Immature natural killer cell (primary cell): ENCODE measurements at regions not wholly inside any gene's neighbourhood (a gene's known extent, or its start where the extent isn't known, plus 50 kb on each side); places are given as distances from the start of the nearest gene placed in this dataset.

Experiments
- DNase-seq, 3 donors: peaks; one replicate each; pipeline ENCODE4 v3.0.0; 2022; ENCODE audit warnings: mixed read lengths in 1 of 3
- H3K27ac Mint-ChIP-seq, 6 donors: one replicate each; pipeline ENCODE4 v1.8.0; 2020; ENCODE audit warnings: mixed read lengths in 6 of 6, mild to moderate bottlenecking in 5 of 6, inconsistent platforms in 4 of 6, moderate library complexity in 3 of 6
- H3K27me3 Mint-ChIP-seq, 3 donors: one replicate each; pipeline ENCODE4 v1.8.0; 2020 to 2021; ENCODE audit warnings: low read depth in 3 of 3, mild to moderate bottlenecking in 3 of 3, mixed read lengths in 3 of 3, moderate library complexity in 3 of 3, inconsistent platforms in 1 of 3
- H3K36me3 Mint-ChIP-seq, 3 donors: one replicate each; pipeline ENCODE4 v1.8.0; 2020; ENCODE audit warnings: mixed read lengths in 3 of 3, inconsistent platforms in 2 of 3, mild to moderate bottlenecking in 2 of 3
- H3K4me1 Mint-ChIP-seq, 2 donors: one replicate each; pipeline ENCODE4 v1.8.0; 2020; ENCODE audit warnings: inconsistent platforms in 2 of 2, mild to moderate bottlenecking in 2 of 2, mixed read lengths in 2 of 2, moderate library complexity in 1 of 2
- H3K4me3 Mint-ChIP-seq, 5 donors: one replicate each; pipeline ENCODE4 v1.8.0; 2020; ENCODE audit warnings: mild to moderate bottlenecking in 5 of 5, mixed read lengths in 5 of 5, inconsistent platforms in 3 of 5, moderate library complexity in 3 of 5
- H3K9me3 Mint-ChIP-seq, 6 donors: one replicate each; pipeline ENCODE4 v1.8.0; 2020; ENCODE audit warnings: mild to moderate bottlenecking in 6 of 6, mixed read lengths in 6 of 6, inconsistent platforms in 4 of 6, moderate library complexity in 3 of 6

DNA sequence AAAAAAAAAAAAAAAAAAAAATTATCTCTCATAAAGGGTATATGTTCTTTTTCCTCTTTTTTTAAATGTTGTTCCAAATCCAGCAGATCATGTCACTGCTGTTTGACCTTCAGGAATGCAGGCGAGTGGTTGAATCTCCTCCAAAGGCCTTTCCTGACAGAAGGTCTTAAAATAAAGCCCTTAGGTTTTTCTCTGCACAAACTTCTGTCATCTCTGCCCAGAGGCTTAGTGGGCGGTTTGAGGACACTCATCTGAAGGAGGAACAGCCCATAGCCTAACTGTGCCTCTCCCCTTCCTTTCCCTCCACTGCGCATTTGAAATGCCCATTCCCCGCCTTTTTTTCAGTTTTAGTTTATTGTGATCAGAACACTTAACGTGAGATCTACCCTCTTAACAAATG, 270.2 kb downstream of the TMEM114 start:
- H3K27me3 Mint-ChIP-seq = peaks cover 0 to 3% (median 0%) of the 10 kb centered on the region in 3 donors
- H3K4me3 Mint-ChIP-seq = no peak overlapping the region
- no peak for DNase-seq
- H3K4me1 Mint-ChIP-seq = no peaks in the 10 kb centered on the region
- no peak overlapping the region for H3K27ac Mint-ChIP-seq
- H3K36me3 Mint-ChIP-seq = peaks cover 0 to 3% (median 0%) of the 10 kb centered on the region in 3 donors
- peaks cover 0 to 15% (median 3%) of the 10 kb centered on the region in 6 donors for H3K9me3 Mint-ChIP-seq

DNA sequence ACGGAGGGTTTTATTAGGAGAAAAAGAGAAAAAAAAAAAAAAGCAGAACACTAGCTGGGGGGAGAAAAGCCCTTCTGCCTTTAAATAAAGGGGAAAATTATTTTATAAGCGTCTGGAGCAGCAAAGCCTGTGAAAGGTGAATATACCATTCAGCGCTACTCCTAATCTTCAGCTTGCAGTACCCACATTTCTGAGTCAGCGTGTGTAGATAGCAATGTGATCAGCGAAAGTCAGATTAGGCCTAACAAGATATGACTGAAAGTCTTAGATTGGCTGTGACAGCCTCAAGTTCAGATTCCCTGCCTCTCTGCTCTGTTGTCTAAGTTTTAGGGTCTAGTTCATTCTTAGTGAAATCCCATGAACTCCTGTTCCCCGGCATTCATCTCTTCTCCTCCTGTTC, 279.5 kb downstream of the TMEM114 start:
- Mint-ChIP-seq H3K27me3 (peaks cover 0 to 2% (median 0%) of the 10 kb centered on the region in 3 donors), H3K27ac (no peak overlapping the region), H3K4me1 (no peaks in the 10 kb centered on the region), H3K36me3 (no peaks in the 10 kb centered on the region), H3K4me3 (no peak overlapping the region), H3K9me3 (peaks cover 0 to 8% (median 1%) of the 10 kb centered on the region in 6 donors)
- DNase-seq = no peak

DNA sequence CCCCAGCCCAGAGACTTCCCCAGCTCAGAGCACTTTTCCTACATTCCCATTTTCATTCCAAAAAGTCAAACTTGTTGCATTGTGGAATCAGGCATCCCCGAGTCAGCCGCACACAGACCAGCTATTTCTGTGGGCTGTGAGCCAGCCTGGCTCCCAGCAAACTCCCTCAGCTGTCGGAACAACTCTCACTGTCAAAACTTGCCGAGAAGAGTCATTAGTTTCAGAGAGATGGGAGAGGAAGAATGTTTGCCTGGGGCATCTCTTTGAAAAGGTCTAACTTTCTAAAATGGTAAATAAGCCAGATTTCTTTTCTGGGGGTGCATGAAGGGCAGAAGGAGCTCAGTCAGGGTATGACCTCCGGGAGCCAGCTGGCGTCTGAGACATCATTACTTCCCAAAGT, 280.0 kb downstream of the TMEM114 start:
- Mint-ChIP-seq H3K27ac (no peak overlapping the region), H3K27me3 (peaks cover 0 to 2% (median 0%) of the 10 kb centered on the region in 3 donors), H3K9me3 (peaks cover 0 to 13% (median under 1%) of the 10 kb centered on the region in 6 donors), H3K4me3 (no peak overlapping the region), H3K36me3 (no peaks in the 10 kb centered on the region), H3K4me1 (no peaks in the 10 kb centered on the region)
- DNase-seq = no peak

DNA sequence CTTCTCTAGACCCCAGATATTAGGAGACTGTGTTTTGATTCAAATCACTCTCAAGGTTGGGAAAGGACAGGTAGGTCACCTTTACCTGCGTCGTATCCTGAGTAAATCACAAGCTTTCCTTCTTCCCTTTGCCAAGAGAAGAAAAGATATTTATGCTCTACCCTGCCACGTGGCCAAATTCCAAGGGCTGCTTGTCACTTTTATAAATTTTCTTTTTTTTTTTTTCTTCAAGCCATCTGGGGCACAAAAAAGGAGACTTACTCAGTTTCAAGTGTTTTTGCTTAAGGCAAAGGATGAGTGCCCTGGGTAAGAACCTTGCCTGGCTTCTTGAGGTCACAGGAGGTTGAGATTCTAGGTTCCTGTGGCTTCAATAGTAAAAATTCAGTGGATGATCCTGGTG, 285.1 kb downstream of the TMEM114 start:
- no peaks in the 10 kb centered on the region for H3K4me1 Mint-ChIP-seq
- DNase-seq = no peak
- H3K4me3 Mint-ChIP-seq = no peak overlapping the region
- no peak overlapping the region for H3K27ac Mint-ChIP-seq
- peaks cover 0 to 2% (median 2%) of the 10 kb centered on the region in 3 donors for H3K27me3 Mint-ChIP-seq
- no peaks in the 10 kb centered on the region for H3K36me3 Mint-ChIP-seq
- H3K9me3 Mint-ChIP-seq = peaks cover 0 to 25% (median 2%) of the 10 kb centered on the region in 6 donors

DNA sequence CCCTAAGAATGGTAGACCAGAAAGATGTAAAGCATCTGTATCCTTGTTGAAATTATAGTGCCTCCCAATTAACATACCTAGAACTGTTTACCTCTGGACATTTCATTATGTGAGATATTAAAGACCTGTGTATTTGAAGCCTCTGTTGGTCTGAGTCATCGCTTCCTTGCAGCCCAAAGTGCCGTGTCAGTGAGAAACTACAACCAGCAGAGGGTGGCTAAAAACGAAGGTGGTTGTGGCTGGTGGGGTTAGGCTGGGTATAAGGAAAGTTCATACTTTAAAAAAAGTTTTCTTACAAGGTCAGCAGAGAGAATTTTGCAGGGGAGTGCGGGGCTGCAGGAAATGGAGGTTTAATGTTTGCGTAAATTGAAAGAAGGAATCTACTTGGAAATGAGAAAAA, 290.7 kb downstream of the TMEM114 start:
- Mint-ChIP-seq H3K4me3 (no peak overlapping the region), H3K4me1 (no peaks in the 10 kb centered on the region), H3K27ac (no peak overlapping the region), H3K27me3 (peaks cover 0 to 2% (median 0%) of the 10 kb centered on the region in 3 donors), H3K9me3 (peaks cover 0 to 21% (median 4%) of the 10 kb centered on the region in 6 donors), H3K36me3 (no peaks in the 10 kb centered on the region)
- no peak for DNase-seq

DNA sequence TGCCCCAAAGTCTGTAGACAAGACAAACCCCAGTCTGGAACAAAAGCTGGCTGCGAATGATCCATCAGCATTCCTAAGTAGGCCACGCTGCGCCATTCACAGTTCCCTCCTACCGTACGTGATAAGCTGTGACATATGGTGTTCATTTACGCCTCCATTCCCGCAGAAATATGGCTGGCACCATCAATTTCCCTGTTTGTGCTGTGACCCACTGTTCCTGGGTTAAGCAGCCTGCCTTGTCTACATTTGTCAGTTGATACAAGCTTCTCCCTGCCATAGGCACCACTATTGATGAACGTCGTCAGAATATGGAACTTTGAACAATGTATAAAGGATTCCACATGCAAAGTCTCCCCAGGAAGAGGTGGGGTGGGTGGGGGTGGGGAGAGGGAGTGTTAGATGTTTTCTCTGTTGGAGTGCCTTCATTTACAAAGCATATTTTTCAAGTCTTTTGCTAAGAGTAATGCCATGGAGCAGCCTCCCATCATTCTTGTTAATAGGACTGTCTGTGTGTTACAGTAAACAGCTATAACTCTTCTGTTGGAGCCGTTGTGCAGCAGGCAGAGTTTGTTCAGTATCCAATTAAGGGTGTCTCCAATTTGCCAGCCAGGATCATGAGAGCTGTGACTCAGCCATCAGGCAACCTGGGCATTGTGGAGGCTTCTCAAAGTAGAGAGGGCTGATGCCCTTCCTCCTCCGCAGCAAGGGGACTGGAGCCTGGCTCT, 294.6 kb downstream of the TMEM114 start:
- Mint-ChIP-seq H3K4me1 (no peaks in the 10 kb centered on the region), H3K36me3 (no peaks in the 10 kb centered on the region), H3K27me3 (no peaks in the 10 kb centered on the region), H3K27ac (no peak overlapping the region), H3K9me3 (peaks cover 0 to 7% (median 2%) of the 10 kb centered on the region in 6 donors), H3K4me3 (no peak overlapping the region)
- DNase-seq = no peak

DNA sequence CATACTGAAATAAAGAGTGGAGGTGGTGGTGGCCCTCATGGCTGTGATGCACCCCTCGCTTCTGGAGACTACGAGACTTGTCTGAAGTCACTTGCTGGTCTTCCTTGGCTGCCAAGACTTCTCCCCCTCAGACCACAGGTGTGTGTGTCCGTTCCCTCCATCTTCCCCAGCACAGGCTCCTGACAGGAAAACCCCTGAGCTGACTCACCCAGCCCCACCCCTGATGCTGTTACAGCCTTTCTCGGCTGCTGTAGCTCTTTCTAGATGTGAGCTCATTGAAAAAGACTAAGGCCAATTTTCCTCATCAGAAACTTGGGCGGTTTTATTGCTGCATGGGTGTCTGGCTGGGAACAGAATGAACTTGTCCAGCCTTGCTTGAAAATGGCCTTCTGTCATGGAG, 296.9 kb downstream of the TMEM114 start:
- H3K36me3 Mint-ChIP-seq = no peaks in the 10 kb centered on the region
- peaks cover 0 to 11% (median 2%) of the 10 kb centered on the region in 6 donors for H3K9me3 Mint-ChIP-seq
- H3K4me3 Mint-ChIP-seq = no peak overlapping the region
- no peaks in the 10 kb centered on the region for H3K27me3 Mint-ChIP-seq
- DNase-seq = no peak
- H3K27ac Mint-ChIP-seq = no peak overlapping the region
- H3K4me1 Mint-ChIP-seq = no peaks in the 10 kb centered on the region

DNA sequence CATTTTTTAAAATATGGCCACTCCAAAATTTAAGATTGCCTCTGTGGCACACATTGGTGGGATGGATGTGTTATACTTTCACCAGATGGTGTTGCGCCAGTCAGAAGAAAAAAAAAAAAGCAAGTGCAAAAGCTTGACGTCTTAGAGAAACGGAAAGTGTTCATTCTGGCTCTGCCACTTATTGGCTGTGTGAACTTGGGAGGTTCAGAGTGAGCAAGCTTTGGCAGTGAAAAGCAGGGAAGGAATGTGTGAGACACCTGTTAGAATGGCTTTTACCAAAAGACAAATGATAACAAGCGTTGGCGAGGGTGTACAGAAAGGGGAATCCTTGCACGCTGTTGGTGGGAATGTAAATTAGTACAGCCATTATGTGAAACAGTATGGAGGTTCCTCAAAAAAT, 298.0 kb downstream of the TMEM114 start:
- Mint-ChIP-seq H3K4me3 (no peak overlapping the region), H3K9me3 (peaks cover 0 to 11% (median 2%) of the 10 kb centered on the region in 6 donors), H3K27me3 (no peaks in the 10 kb centered on the region), H3K36me3 (no peaks in the 10 kb centered on the region), H3K4me1 (no peaks in the 10 kb centered on the region), H3K27ac (no peak overlapping the region)
- DNase-seq = no peak

DNA sequence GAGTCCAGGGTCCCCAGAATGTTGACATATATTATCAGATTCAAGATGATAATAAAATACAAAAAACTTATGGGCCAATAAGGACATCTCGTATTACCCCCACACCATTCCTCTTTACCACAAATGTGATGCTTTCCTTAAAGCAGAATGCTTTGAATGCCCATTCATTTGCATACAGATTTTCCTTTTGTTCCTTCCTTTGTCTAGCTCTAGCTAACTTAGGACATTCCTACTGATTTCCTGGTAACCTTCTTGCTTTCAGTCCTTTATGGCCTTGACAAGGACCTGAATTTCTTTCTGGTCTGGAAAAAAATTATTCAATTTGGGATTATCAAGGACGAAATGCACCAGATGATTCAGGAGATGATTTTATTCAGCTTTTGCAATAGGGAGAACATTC, 304.0 kb downstream of the TMEM114 start:
- Mint-ChIP-seq H3K27me3 (peaks cover 0 to 2% (median 0%) of the 10 kb centered on the region in 3 donors), H3K4me3 (no peak overlapping the region), H3K36me3 (peaks cover 0 to 5% (median 0%) of the 10 kb centered on the region in 3 donors), H3K27ac (no peak overlapping the region), H3K4me1 (no peaks in the 10 kb centered on the region), H3K9me3 (peaks cover 0 to 11% (median 3%) of the 10 kb centered on the region in 6 donors)
- DNase-seq = no peak

DNA sequence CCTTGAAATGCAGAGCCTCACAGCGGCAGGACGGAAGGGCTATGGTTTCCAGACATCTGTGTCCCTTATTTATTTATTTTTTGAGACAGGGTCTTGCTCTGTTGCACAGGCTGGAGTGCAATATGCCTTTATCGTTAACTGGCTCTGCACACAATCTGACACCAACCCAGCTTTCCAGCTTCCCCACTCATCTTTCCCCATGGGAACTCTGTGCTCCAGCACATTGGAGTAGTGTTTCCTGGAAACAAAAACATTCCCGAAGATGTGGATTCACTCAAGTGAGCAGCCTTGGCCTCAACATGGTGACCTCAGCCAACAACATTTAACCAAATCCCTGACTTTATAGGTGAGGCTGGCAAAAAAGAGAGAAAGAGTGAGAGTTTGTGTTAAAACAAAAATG, 307.1 kb downstream of the TMEM114 start:
- peaks cover 0 to 3% (median 2%) of the 10 kb centered on the region in 3 donors for H3K27me3 Mint-ChIP-seq
- no peaks in the 10 kb centered on the region for H3K4me1 Mint-ChIP-seq
- peaks cover 0 to 5% (median 0%) of the 10 kb centered on the region in 3 donors for H3K36me3 Mint-ChIP-seq
- peaks cover 0 to 13% (median 2%) of the 10 kb centered on the region in 6 donors for H3K9me3 Mint-ChIP-seq
- no peak overlapping the region for H3K27ac Mint-ChIP-seq
- no peak for DNase-seq
- H3K4me3 Mint-ChIP-seq = no peak overlapping the region

DNA sequence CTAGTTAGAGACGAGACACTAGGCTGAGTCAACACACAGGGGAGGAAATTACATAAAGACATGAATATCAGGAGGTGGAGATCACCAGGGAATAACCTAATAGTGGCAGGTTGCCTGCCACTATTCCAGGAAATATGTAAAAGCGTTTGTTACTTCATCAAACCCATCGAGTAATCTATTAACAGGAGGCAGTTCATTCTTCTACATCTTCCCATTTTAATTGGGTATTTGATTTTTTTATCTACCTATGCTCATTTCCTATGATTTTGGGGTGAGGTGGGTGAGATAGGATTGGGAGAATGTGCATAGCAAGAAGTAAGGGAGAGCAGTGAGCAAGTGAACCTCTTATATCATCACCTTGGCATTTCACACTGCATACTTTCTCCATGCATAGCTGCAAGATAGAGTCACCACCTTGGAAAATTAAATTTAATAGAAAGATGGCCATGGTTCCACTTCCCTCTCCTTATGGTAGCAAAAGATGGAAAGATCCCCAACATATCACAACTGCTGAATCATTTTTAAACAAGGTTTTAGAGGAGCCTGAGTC, 312.2 kb downstream of the TMEM114 start:
- H3K4me1 Mint-ChIP-seq = no peaks in the 10 kb centered on the region
- no peaks in the 10 kb centered on the region for H3K36me3 Mint-ChIP-seq
- H3K27me3 Mint-ChIP-seq = peaks cover 2 to 6% (median 2%) of the 10 kb centered on the region in 3 donors
- H3K27ac Mint-ChIP-seq = no peak overlapping the region
- H3K9me3 Mint-ChIP-seq = peaks cover 0 to 16% (median 2%) of the 10 kb centered on the region in 6 donors
- DNase-seq = no peak
- H3K4me3 Mint-ChIP-seq = no peak overlapping the region

DNA sequence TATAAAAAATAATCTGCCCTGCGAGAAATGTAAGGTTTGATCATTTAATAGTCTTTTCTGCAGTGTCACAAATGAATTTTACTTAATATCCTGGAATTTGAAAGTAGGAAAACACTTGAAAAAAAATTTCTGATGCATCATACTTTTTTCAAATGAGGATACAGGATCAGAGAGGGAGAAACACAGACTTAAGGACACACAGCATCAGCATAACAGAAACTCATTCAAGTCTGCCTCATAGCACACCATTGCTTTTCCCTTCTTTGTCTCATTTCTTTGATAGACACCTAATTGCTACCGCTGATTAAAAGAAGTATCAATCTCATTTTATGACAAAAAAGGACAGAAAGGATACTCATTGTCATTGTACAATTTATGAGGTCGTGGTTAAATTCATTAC, 319.0 kb downstream of the TMEM114 start:
- H3K36me3 Mint-ChIP-seq = no peaks in the 10 kb centered on the region
- no peak overlapping the region for H3K4me3 Mint-ChIP-seq
- DNase-seq = no peak
- peaks cover 2% of the 10 kb centered on the region in 3 donors for H3K27me3 Mint-ChIP-seq
- no peak overlapping the region for H3K27ac Mint-ChIP-seq
- peaks cover 0 to 7% (median 4%) of the 10 kb centered on the region in 6 donors for H3K9me3 Mint-ChIP-seq
- no peaks in the 10 kb centered on the region for H3K4me1 Mint-ChIP-seq

DNA sequence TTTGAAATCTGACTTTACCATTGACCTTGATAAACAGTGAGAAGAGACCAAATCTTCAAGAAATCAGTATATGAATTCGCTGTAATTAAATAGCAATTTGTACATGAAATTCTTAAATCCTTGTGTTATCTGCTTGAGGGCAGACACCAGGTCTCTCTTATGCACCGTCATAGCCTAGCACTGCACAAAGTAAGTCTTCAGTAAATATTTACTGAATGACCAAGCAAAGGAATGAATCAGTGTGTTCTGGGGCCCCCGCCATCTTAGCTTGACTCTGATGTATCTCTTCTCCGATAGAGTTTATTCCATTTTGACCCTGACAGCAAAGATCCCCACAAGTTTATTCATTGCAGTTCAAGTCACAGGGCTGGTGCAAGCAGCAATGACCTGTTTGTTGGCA, 328.0 kb downstream of the TMEM114 start:
- H3K4me3 Mint-ChIP-seq = no peak overlapping the region
- H3K4me1 Mint-ChIP-seq = no peaks in the 10 kb centered on the region
- no peak overlapping the region for H3K27ac Mint-ChIP-seq
- H3K9me3 Mint-ChIP-seq = peaks cover 0 to 13% (median 1%) of the 10 kb centered on the region in 6 donors
- no peak for DNase-seq
- H3K36me3 Mint-ChIP-seq = no peaks in the 10 kb centered on the region
- H3K27me3 Mint-ChIP-seq = peaks cover 0 to 2% (median 2%) of the 10 kb centered on the region in 3 donors

DNA sequence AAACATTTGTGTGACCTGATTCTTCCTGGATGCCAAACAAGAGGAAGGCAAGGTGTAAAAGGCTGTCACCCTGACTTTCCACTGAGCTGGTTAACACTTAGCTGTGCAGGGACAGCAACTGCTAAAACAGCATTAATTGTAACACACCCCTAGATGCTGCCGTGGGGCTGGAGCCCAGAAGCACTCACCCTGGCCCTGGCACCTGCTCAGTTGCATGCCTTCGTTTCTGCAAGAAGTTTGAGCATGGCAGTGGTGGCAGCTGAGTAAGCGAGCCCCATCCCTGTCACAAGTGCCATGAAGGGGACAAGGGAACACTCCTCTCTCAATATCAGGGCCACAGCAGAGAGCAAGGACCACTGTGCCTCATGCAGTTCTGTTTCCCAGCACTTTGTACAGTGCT, 330.2 kb downstream of the TMEM114 start:
- no peak overlapping the region for H3K27ac Mint-ChIP-seq
- peaks cover 0 to 2% (median 0%) of the 10 kb centered on the region in 3 donors for H3K27me3 Mint-ChIP-seq
- H3K4me1 Mint-ChIP-seq = no peaks in the 10 kb centered on the region
- H3K4me3 Mint-ChIP-seq = no peak overlapping the region
- no peak for DNase-seq
- no peaks in the 10 kb centered on the region for H3K36me3 Mint-ChIP-seq
- H3K9me3 Mint-ChIP-seq = peaks cover 0 to 13% (median 2%) of the 10 kb centered on the region in 6 donors
